GM23338 (cell line): ENCODE measurements at regions not wholly inside any gene's neighbourhood (a gene's known extent, or its start where the extent isn't known, plus 50 kb on each side); places are given as distances from the start of the nearest gene placed in this dataset.

Experiments used
- ATAC-seq: fragments of 200-7000 bp; cut with Tn5 transposase; 3 replicates; pipeline ENCODE4 v1.9.1; 2020
- DNase-seq: peaks from one replicate; pipeline ENCODE4 v3.0.0-alpha.2; 2015; ENCODE audit warnings: low spot score
- H2AFZ ChIP-seq: fragments of 200-600 bp; sonication (generic); 2 replicates; pipeline ENCODE4 v1.8.0; 2016; ENCODE audit warnings: antibody characterized with exemption, mild to moderate bottlenecking, moderate library complexity
- H3F3A ChIP-seq: fragments of 200-600 bp; sonication (generic); replicated peaks from 2 replicates; pipeline ENCODE4 v1.8.0; 2017; ENCODE audit warnings: antibody characterized with exemption, mixed run types, low read depth
- H3K27ac ChIP-seq: fragments of 200-600 bp; sonication (generic); 2 replicates; pipeline ENCODE4 v1.6.1; 2016; ENCODE audit warnings: low read depth
- H3K27me3 ChIP-seq: fragments of 200-600 bp; sonication (generic); 2 replicates; pipeline ENCODE4 v1.8.0; 2016; ENCODE audit warnings: mild to moderate bottlenecking, mixed run types, moderate library complexity; ENCODE audit not compliant: insufficient read depth
- H3K36me3 ChIP-seq: fragments of 200-600 bp; sonication (generic); 2 replicates; pipeline ENCODE4 v1.8.0; 2016; ENCODE audit warnings: mild to moderate bottlenecking; ENCODE audit not compliant: insufficient read depth
- H3K4me1 ChIP-seq: fragments of 200-600 bp; sonication (generic); 2 replicates; pipeline ENCODE4 v1.8.0; 2016; ENCODE audit warnings: mild to moderate bottlenecking, moderate library complexity; ENCODE audit not compliant: insufficient read depth
- H3K4me2 ChIP-seq: fragments of 200-600 bp; sonication (generic); 2 replicates; pipeline ENCODE4 v1.7.1; 2017; ENCODE audit warnings: mixed run types
- H3K4me3 ChIP-seq: fragments of 200-600 bp; sonication (generic); 2 replicates; pipeline ENCODE4 v1.6.1; 2016; ENCODE audit warnings: mixed run types
- H3K79me2 ChIP-seq: fragments of 200-600 bp; sonication (generic); replicated peaks from 2 replicates; pipeline ENCODE4 v1.8.0; 2017; ENCODE audit warnings: mild to moderate bottlenecking; ENCODE audit not compliant: insufficient read depth
- H3K9me2 ChIP-seq: fragments of 200-600 bp; sonication (generic); 2 replicates; pipeline ENCODE4 v1.8.0; 2017; ENCODE audit not compliant: insufficient read depth
- H4K20me1 ChIP-seq: fragments of 200-600 bp; sonication (generic); replicated peaks from 2 replicates; pipeline ENCODE4 v1.8.0; 2017; ENCODE audit warnings: mild to moderate bottlenecking; ENCODE audit not compliant: insufficient read depth
- H3K27ac Mint-ChIP-seq: 2 replicates; pipeline ENCODE4 v1.8.0; 2020; ENCODE audit warnings: inconsistent platforms, mild to moderate bottlenecking, moderate library complexity, mixed read lengths
- H3K27me3 Mint-ChIP-seq: 3 replicates; pipeline ENCODE4 v1.8.0; 2022; ENCODE audit warnings: low read depth, mild to moderate bottlenecking, moderate library complexity, mixed read lengths, inconsistent platforms; ENCODE audit not compliant: insufficient read depth, poor library complexity
- H3K36me3 Mint-ChIP-seq: 3 replicates; pipeline ENCODE4 v1.8.0; 2021; ENCODE audit warnings: low read depth, mild to moderate bottlenecking, inconsistent platforms, moderate library complexity, mixed read lengths
- H3K4me1 Mint-ChIP-seq: 3 replicates; pipeline ENCODE4 v1.8.0; 2020; ENCODE audit warnings: mild to moderate bottlenecking, inconsistent platforms, mixed read lengths
- H3K4me3 Mint-ChIP-seq: 3 replicates; pipeline ENCODE4 v1.8.0; 2021; ENCODE audit warnings: moderate library complexity, mild to moderate bottlenecking, inconsistent platforms, mixed read lengths
- H3K9me3 Mint-ChIP-seq: 3 replicates; pipeline ENCODE4 v1.8.0; 2020; ENCODE audit warnings: moderate library complexity, mild to moderate bottlenecking, inconsistent platforms, mixed read lengths
- CREB1 ChIP-seq: fragments of 250-450 bp; sonication (Bioruptor Pico); IDR thresholded peaks from 2 replicates; pipeline ENCODE4 v1.5.0; 2020; ENCODE audit warnings: low read depth, mild to moderate bottlenecking, moderate library complexity
- CTCF ChIP-seq, 2 experiments: fragments of 200-600 bp in 1 of 2; sonication (generic) in 1 of 2; conservative IDR thresholded peaks; 2 replicates each; pipeline versions ENCODE4 v1.5.1 to v1.6.1; 2016 to 2017; ENCODE audit warnings: antibody characterized with exemption in 2 of 2, low read depth in 2 of 2, mild to moderate bottlenecking in 2 of 2, moderate library complexity in 1 of 2
- EZH2 ChIP-seq: fragments of 200-600 bp; sonication (generic); IDR thresholded peaks from one replicate; pipeline ENCODE4 v1.8.0; 2017; ENCODE audit warnings: antibody characterized with exemption, mild to moderate bottlenecking, low read depth; ENCODE audit not compliant: unreplicated experiment
- EZH2phosphoT487 ChIP-seq: fragments of 200-600 bp; sonication (generic); IDR thresholded peaks from one replicate; pipeline ENCODE4 v1.8.1; 2018; ENCODE audit warnings: antibody characterized with exemption; ENCODE audit not compliant: unreplicated experiment
- JUNB ChIP-seq: IDR thresholded peaks from one replicate; pipeline ENCODE4 v1.6.1; 2016; ENCODE audit warnings: antibody characterized with exemption; ENCODE audit not compliant: unreplicated experiment
- POLR2AphosphoS5 ChIP-seq: IDR thresholded peaks from 2 replicates; pipeline ENCODE4 v1.6.1; 2016; ENCODE audit warnings: antibody characterized with exemption, low read depth
- REST ChIP-seq: IDR thresholded peaks from one replicate; pipeline ENCODE4 v1.6.1; 2018; ENCODE audit warnings: antibody characterized with exemption; ENCODE audit not compliant: unreplicated experiment
- STAT1 ChIP-seq: IDR thresholded peaks from one replicate; pipeline ENCODE4 v1.6.1; 2016; ENCODE audit warnings: antibody characterized with exemption; ENCODE audit not compliant: unreplicated experiment
- ZNF331 ChIP-seq: fragments of 250-450 bp; sonication (Bioruptor Pico); IDR thresholded peaks from 2 replicates; pipeline ENCODE4 v1.5.0; 2020; ENCODE audit warnings: low read depth, mild to moderate bottlenecking, moderate library complexity
- ZNF462 ChIP-seq: fragments of 250-450 bp; sonication (Bioruptor Pico); IDR thresholded peaks from 2 replicates; pipeline ENCODE4 v1.5.0; 2020; ENCODE audit warnings: mild to moderate bottlenecking, moderate library complexity
- TF ChIP-seq, protein P1 (sequence below): IDR thresholded peaks from 2 replicates; pipeline ENCODE4 v1.6.1; 2016; ENCODE audit warnings: antibody characterized with exemption

- Mint-ChIP-seq H3K9me3 (peaks cover 14% of the 10 kb centered on the region), H3K27ac (no peak overlapping the region), H3K4me3 (no peak overlapping the region), H3K4me1 (no peaks in the 10 kb centered on the region), H3K36me3 (no peaks in the 10 kb centered on the region; the same call in 1 of the 3 replicates), H3K27me3 (peaks cover 2% of the 10 kb centered on the region)
- Histone ChIP-seq H3K4me2 (no peak overlapping the region), H3K9me2 (no peaks in the 10 kb centered on the region; the same call in 1 of the 2 replicates), H3K27me3 (no peaks in the 10 kb centered on the region), H4K20me1 (no peaks in the 10 kb centered on the region), H3F3A (no peaks in the 10 kb centered on the region), H3K4me1 (no peaks in the 10 kb centered on the region), H3K36me3 (peaks cover 6% of the 10 kb centered on the region; the same call in 1 of the 2 replicates), H3K4me3 (no peak overlapping the region), H3K27ac (no peak overlapping the region), H2AFZ (no peak overlapping the region), H3K79me2 (no peaks in the 10 kb centered on the region)
- TF ChIP-seq ZNF462 (no peak), EZH2phosphoT487 (no peak), ZNF331 (CRISPR knock-in tag) (no peak), POLR2AphosphoS5 (no peak), CTCF (conservative IDR thresholded peaks at IDR 0.05; ENCODE audit: low read depth in 2 of 2) (no peak), JUNB (no peak), STAT1 (no peak), CREB1 (no peak), EZH2 (no peak), REST (no peak)
- TF ChIP-seq, protein P1, sequence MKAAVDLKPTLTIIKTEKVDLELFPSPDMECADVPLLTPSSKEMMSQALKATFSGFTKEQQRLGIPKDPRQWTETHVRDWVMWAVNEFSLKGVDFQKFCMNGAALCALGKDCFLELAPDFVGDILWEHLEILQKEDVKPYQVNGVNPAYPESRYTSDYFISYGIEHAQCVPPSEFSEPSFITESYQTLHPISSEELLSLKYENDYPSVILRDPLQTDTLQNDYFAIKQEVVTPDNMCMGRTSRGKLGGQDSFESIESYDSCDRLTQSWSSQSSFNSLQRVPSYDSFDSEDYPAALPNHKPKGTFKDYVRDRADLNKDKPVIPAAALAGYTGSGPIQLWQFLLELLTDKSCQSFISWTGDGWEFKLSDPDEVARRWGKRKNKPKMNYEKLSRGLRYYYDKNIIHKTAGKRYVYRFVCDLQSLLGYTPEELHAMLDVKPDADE = no peak
- ATAC-seq = no peak
- DNase-seq = no peak
Observed at GRCh38 chr2:37441055-37441454, 96.6 kb downstream of the QPCT start.
